ENCODE measurements at regions not wholly inside any gene's neighbourhood (a gene's known extent, or its start where the extent isn't known, plus 50 kb on each side); places are given as distances from the start of the nearest gene placed in this dataset.

- H3K27ac Mint-ChIP-seq (ENCODE audit: unreplicated experiment) = no peak overlapping the region
- DNase-seq = no peak
- peaks cover 9% of the 10 kb centered on the region for H3K4me1 Mint-ChIP-seq (ENCODE audit: low read depth, unreplicated experiment)
- TF ChIP-seq CTCF (IDR thresholded peaks at IDR 0.05; ENCODE audit: unreplicated experiment) = no peak
- H3K27me3 Mint-ChIP-seq (ENCODE audit: unreplicated experiment) = no peaks in the 10 kb centered on the region
- intact Hi-C loops (cut with micrococcal nuclease; ENCODE audit: unreplicated experiment) = no loop called here
- H3K4me3 Mint-ChIP-seq (ENCODE audit: low read depth, unreplicated experiment) = no peak overlapping the region
- CTCF ChIA-PET = no interaction called here
- no TSS peak for BruUV-seq (replicated peaks)
- peaks cover 3% of the 10 kb centered on the region for H3K9me3 Mint-ChIP-seq (ENCODE audit: low read depth, unreplicated experiment)
- no peaks in the 10 kb centered on the region for H3K36me3 Mint-ChIP-seq (ENCODE audit: insufficient read depth, unreplicated experiment)
Observed at GRCh38 chr12:82605115-82605514, 81.6 kb upstream of the TMTC2 start.

DNA sequence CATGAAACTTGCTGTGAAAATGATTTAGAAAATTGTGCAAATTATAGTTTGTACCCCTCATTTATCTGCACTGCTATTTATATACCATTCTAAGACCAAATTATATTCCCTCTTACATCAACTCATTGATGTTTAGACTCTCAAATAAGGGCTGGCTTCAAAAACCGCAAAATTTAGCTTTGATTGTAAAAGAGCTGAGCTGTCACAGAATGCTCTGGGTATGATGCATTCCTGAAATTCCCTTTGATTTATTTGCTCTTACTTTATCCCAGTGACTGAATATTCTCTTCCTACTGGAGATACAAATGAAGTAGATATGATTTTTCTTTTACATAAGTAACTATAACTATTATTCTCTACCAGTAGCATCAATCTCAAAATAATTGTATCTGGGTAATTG, 78.0 kb upstream of the TMTC2 start:
- no peak for DNase-seq
- Mint-ChIP-seq H3K27me3 (ENCODE audit: unreplicated experiment) (no peaks in the 10 kb centered on the region), H3K4me1 (ENCODE audit: low read depth, unreplicated experiment) (peaks cover 9% of the 10 kb centered on the region), H3K27ac (ENCODE audit: unreplicated experiment) (no peak overlapping the region), H3K9me3 (ENCODE audit: low read depth, unreplicated experiment) (peaks cover 3% of the 10 kb centered on the region), H3K4me3 (ENCODE audit: low read depth, unreplicated experiment) (no peak overlapping the region), H3K36me3 (ENCODE audit: insufficient read depth, unreplicated experiment) (no peaks in the 10 kb centered on the region)
- CTCF ChIA-PET = interaction anchor here (0.6 to 1.5 kb wide), 2 partner anchors 28 to 245 kb away, joined by 3 read pairs; no protein-coding TSS in a partner anchor
- intact Hi-C loops (cut with micrococcal nuclease; ENCODE audit: unreplicated experiment) = no loop called here
- TF ChIP-seq CTCF (IDR thresholded peaks at IDR 0.05; ENCODE audit: unreplicated experiment) = no peak
- BruUV-seq (replicated peaks) = no TSS peak

- no peak for TF ChIP-seq CTCF (IDR thresholded peaks at IDR 0.05; ENCODE audit: unreplicated experiment)
- Mint-ChIP-seq H3K27me3 (ENCODE audit: unreplicated experiment) (no peaks in the 10 kb centered on the region), H3K4me3 (ENCODE audit: low read depth, unreplicated experiment) (no peak overlapping the region), H3K9me3 (ENCODE audit: low read depth, unreplicated experiment) (peaks cover 3% of the 10 kb centered on the region), H3K4me1 (ENCODE audit: low read depth, unreplicated experiment) (peaks cover 9% of the 10 kb centered on the region), H3K27ac (ENCODE audit: unreplicated experiment) (no peak overlapping the region), H3K36me3 (ENCODE audit: insufficient read depth, unreplicated experiment) (no peaks in the 10 kb centered on the region)
- CTCF ChIA-PET = interaction anchor here (0.6 to 1.5 kb wide), 2 partner anchors 27 to 246 kb away, joined by 3 read pairs; no protein-coding TSS in a partner anchor
- no peak for DNase-seq
- BruUV-seq (replicated peaks) = no TSS peak
- intact Hi-C loops (cut with micrococcal nuclease; ENCODE audit: unreplicated experiment) = no loop called here
Observed at GRCh38 chr12:82609234-82609914, 77.3 kb upstream of the TMTC2 start.

DNA sequence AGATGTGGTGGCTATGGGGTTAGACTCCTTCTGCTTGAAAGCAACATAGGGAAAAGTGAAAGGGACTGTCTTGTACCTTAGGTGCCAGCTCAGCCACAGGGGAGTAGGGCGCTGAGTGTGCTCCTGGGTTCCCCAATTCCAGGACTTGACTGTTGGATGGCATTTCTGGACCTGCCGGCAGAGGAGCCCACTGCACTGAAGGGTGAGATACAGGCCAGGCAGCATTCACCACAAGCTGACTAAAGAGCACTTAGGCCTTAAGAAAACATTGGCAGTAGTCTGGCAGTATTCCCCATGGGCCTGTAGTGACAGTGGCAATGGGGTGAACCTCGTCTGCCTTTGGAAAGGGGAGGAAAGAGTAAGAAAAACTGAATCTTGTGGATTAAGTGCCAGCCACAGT, 67.1 kb upstream of the TMTC2 start:
- CTCF ChIA-PET = no interaction called here
- intact Hi-C loops (cut with micrococcal nuclease; ENCODE audit: unreplicated experiment) = loop anchor here (5.0 kb wide), 1 partner anchor 782 kb away; no protein-coding TSS in a partner anchor
- no peak for DNase-seq
- Mint-ChIP-seq H3K4me1 (ENCODE audit: low read depth, unreplicated experiment) (no peaks in the 10 kb centered on the region), H3K4me3 (ENCODE audit: low read depth, unreplicated experiment) (no peak overlapping the region), H3K27ac (ENCODE audit: unreplicated experiment) (no peak overlapping the region), H3K9me3 (ENCODE audit: low read depth, unreplicated experiment) (peaks cover 2% of the 10 kb centered on the region), H3K27me3 (ENCODE audit: unreplicated experiment) (no peaks in the 10 kb centered on the region), H3K36me3 (ENCODE audit: insufficient read depth, unreplicated experiment) (no peaks in the 10 kb centered on the region)
- BruUV-seq (replicated peaks) = no TSS peak
- no peak for TF ChIP-seq CTCF (IDR thresholded peaks at IDR 0.05; ENCODE audit: unreplicated experiment)

Measured in Calu3 (cell line).